HCT116 (cell line): ENCODE measurements at regions not wholly inside any gene's neighbourhood (a gene's known extent, or its start where the extent isn't known, plus 50 kb on each side); places are given as distances from the start of the nearest gene placed in this dataset.

Experiments used
- ATAC-seq: fragments of 200-7000 bp; cut with Tn5 transposase; 2 replicates; pipeline ENCODE4 v1.9.1; 2020; ENCODE audit warnings: mild to moderate bottlenecking, moderate library complexity
- BruUV-seq: library from RNA; stranded (reverse); fragments of 400-500 nt; replicated peaks from 2 replicates; lab custom pipeline; 2021; lab: Mats Ljungman, UMichigan
- CTCF ChIA-PET: fragments of 300-600 bp; sonication (Branson Sonifier 250); formaldehyde crosslinking; loops from one replicate; lab custom pipeline; 2021; ENCODE audit warnings: antibody characterized with exemption; lab: Charles Lee
- POLR2A ChIA-PET: fragments of 300-600, 350-600 bp; sonication (Branson Sonifier 250); formaldehyde crosslinking; loops from one replicate; lab custom pipeline; 2021; ENCODE audit warnings: antibody characterized with exemption; lab: Charles Lee
- RAD21 ChIA-PET, 2 experiments: fragments of 300-600 bp; sonication (Branson Sonifier 250); formaldehyde crosslinking; loops; one replicate each; lab custom pipeline; 2023; ENCODE audit warnings: low total read pairs in 2 of 2; ENCODE audit not compliant: uncharacterized antibody in 2 of 2, unreplicated experiment in 2 of 2, low non-redundant PET in 1 of 2; lab: Charles Lee
- DNase-seq: peaks from one replicate; pipeline ENCODE4 v3.0.0-alpha.2; 2010; ENCODE audit warnings: low read depth, low spot score
- H2AFZ ChIP-seq: fragments of 200-600 bp; shearing (Covaris generic), sonication (generic); 2 replicates; pipeline ENCODE4 v1.6.1; 2017; ENCODE audit warnings: low read depth, mixed run types, mixed read lengths, antibody characterized with exemption, low read length; ENCODE audit not compliant: poor library complexity, severe bottlenecking
- H3K27ac ChIP-seq: 2 replicates; pipeline ENCODE4 v1.5.1; 2012; ENCODE audit warnings: low read depth, low read length
- H3K27me3 ChIP-seq: fragments of 200-600 bp; sonication (generic); 2 replicates; pipeline ENCODE4 v1.6.1; 2016; ENCODE audit warnings: mixed run types, low read length, mixed read lengths; ENCODE audit not compliant: insufficient read depth
- H3K36me3 ChIP-seq, 2 experiments: fragments of 200-500 bp in 1 of 2; fragments of 200-600 bp in 1 of 2; sonication (Bioruptor generic) in 1 of 2; sonication (generic) in 1 of 2; 2 replicates each; pipeline versions ENCODE4 v1.5.1 to v1.6.1; 2014 to 2016; ENCODE audit warnings: low read length in 2 of 2, inconsistent platforms in 1 of 2, mixed read lengths in 1 of 2, mixed run types in 1 of 2; ENCODE audit not compliant: insufficient read depth in 2 of 2, control insufficient read depth in 1 of 2
- H3K4me1 ChIP-seq, 2 experiments: fragments of 200-600 bp in 1 of 2; sonication (generic) in 1 of 2; 2 replicates each; pipeline versions ENCODE4 v1.5.1 to v1.6.1; 2012 to 2017; ENCODE audit warnings: low read length in 2 of 2, inconsistent platforms in 1 of 2, mild to moderate bottlenecking in 1 of 2, mixed read lengths in 1 of 2, mixed run types in 1 of 2, moderate library complexity in 1 of 2; ENCODE audit not compliant: insufficient read depth in 2 of 2, control insufficient read depth in 1 of 2
- H3K4me2 ChIP-seq: fragments of 200-600 bp; sonication (generic); 2 replicates; pipeline ENCODE4 v1.6.1; 2017; ENCODE audit warnings: mixed run types, low read length, mixed read lengths
- H3K4me3 ChIP-seq, 2 experiments: fragments of 200-600 bp in 1 of 2; sonication (generic) in 1 of 2; replicated peaks in 1 of 2; 2 replicates each; pipeline ENCODE4 v1.5.1; 2011 to 2016; ENCODE audit warnings: low read length in 2 of 2, control low read depth in 1 of 2, low read depth in 1 of 2, mild to moderate bottlenecking in 1 of 2, mixed read lengths in 1 of 2, mixed run types in 1 of 2
- H3K79me2 ChIP-seq: fragments of 200-600 bp; sonication (generic); 2 replicates; pipeline ENCODE4 v1.6.1; 2017; ENCODE audit warnings: mild to moderate bottlenecking, mixed run types, low read length, moderate library complexity, mixed read lengths; ENCODE audit not compliant: insufficient read depth
- H3K9ac ChIP-seq: fragments of 200-600 bp; sonication (generic); 2 replicates; pipeline ENCODE4 v1.6.1; 2016; ENCODE audit warnings: low read length, mixed read lengths
- H3K9me2 ChIP-seq: fragments of 200-600 bp; sonication (generic), shearing (Covaris generic); 2 replicates; pipeline ENCODE4 v1.6.1; 2017; ENCODE audit warnings: mixed run types, mild to moderate bottlenecking, moderate library complexity; ENCODE audit not compliant: insufficient read depth
- H3K9me3 ChIP-seq, 2 experiments: fragments of 200-500 bp in 1 of 2; fragments of 200-600 bp in 1 of 2; sonication (Bioruptor generic) in 1 of 2; sonication (generic) in 1 of 2; 2 replicates each; pipeline ENCODE4 v1.6.1; 2014 to 2017; ENCODE audit warnings: low read length in 2 of 2, mixed read lengths in 2 of 2, inconsistent platforms in 1 of 2, low read depth in 1 of 2, mild to moderate bottlenecking in 1 of 2, mixed run types in 1 of 2, moderate library complexity in 1 of 2; ENCODE audit not compliant: control insufficient read depth in 1 of 2, insufficient read depth in 1 of 2
- H4K20me1 ChIP-seq: fragments of 200-600 bp; sonication (generic), shearing (Covaris generic); 2 replicates; pipeline ENCODE4 v1.6.1; 2017; ENCODE audit warnings: mixed run types, mild to moderate bottlenecking, moderate library complexity; ENCODE audit not compliant: insufficient read depth
- CBX3 ChIP-seq: IDR thresholded peaks from 2 replicates; pipeline ENCODE4 v1.6.1; 2012; ENCODE audit warnings: low read depth
- RAD21 ChIP-seq: IDR thresholded peaks from 2 replicates; pipeline ENCODE4 v1.6.1; 2012; ENCODE audit warnings: low read depth, mild to moderate bottlenecking
- intact Hi-C: fragments of 100-400 bp; cut with micrococcal nuclease; formaldehyde crosslinking; loops from 2 replicates; pipeline ENCODE4 v1.10.0; 2022
- TF ChIP-seq, protein P1 (sequence below): IDR thresholded peaks from 2 replicates; pipeline ENCODE4 v1.6.1; 2011; ENCODE audit warnings: mild to moderate bottlenecking, low read length, moderate library complexity; ENCODE audit not compliant: insufficient replicate concordance; ENCODE audit errors: extremely low read depth

DNA sequence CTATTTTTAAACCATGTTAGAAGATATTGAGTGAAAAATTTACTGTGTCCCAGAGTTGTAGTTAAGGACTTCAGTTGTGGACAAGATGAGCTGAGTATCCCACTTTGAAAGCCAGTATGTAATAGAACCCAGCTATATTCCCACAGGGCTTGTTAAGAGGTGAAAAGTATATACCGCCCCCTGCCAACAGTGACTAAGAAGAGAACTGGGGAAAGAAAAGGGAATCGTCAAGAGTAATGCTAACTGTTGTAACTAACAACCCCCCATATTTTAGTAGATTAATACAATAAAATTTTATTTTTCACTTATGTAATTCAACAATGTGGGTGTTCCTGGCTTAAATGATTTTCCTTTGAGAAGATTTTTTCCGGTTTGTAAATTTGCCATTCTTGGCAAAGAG lies 250.4 kb upstream of the GIMD1 start:
- Histone ChIP-seq H3K36me3 (no peaks in the 10 kb centered on the region), H3K9ac (no peak overlapping the region), H3K9me3 (no peaks in the 10 kb centered on the region), H3K27me3 (no peaks in the 10 kb centered on the region), H3K4me3 (no peak overlapping the region), H3K79me2 (no peaks in the 10 kb centered on the region), H3K4me1 (no peaks in the 10 kb centered on the region), H3K4me2 (no peak overlapping the region), H3K9me2 (no peaks in the 10 kb centered on the region), H4K20me1 (no peaks in the 10 kb centered on the region), H2AFZ (no peak overlapping the region), H3K27ac (no peak overlapping the region)
- BruUV-seq: no TSS peak
- DNase-seq: no peak
- ChIA-PET POLR2A (no interaction called here), RAD21 (no interaction called here), CTCF (interaction anchor here (0.8 kb wide), 1 partner anchor 249 kb away, joined by 3 read pairs; no protein-coding TSS in a partner anchor)
- no peak for ATAC-seq
- intact Hi-C loops: no loop called here
- TF ChIP-seq, protein P1, sequence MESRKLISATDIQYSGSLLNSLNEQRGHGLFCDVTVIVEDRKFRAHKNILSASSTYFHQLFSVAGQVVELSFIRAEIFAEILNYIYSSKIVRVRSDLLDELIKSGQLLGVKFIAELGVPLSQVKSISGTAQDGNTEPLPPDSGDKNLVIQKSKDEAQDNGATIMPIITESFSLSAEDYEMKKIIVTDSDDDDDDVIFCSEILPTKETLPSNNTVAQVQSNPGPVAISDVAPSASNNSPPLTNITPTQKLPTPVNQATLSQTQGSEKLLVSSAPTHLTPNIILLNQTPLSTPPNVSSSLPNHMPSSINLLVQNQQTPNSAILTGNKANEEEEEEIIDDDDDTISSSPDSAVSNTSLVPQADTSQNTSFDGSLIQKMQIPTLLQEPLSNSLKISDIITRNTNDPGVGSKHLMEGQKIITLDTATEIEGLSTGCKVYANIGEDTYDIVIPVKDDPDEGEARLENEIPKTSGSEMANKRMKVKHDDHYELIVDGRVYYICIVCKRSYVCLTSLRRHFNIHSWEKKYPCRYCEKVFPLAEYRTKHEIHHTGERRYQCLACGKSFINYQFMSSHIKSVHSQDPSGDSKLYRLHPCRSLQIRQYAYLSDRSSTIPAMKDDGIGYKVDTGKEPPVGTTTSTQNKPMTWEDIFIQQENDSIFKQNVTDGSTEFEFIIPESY: no peak
- peak; percentile 32; the same call in 1 of the 2 replicates for TF ChIP-seq RAD21

GRCh38 chr4:106615961-106616360 lies 247.4 kb upstream of the GIMD1 start:
- TF ChIP-seq CBX3: no peak
- no peak overlapping the region for H3K4me2 ChIP-seq
- H2AFZ ChIP-seq: no peak overlapping the region
- H3K9me3 ChIP-seq: no peaks in the 10 kb centered on the region
- no peak overlapping the region for H3K27ac ChIP-seq
- no peak for DNase-seq
- H3K9me2 ChIP-seq: no peaks in the 10 kb centered on the region
- intact Hi-C loops: no loop called here
- no peak overlapping the region for H3K4me3 ChIP-seq
- no peaks in the 10 kb centered on the region for H3K36me3 ChIP-seq
- no peaks in the 10 kb centered on the region for H3K27me3 ChIP-seq
- ATAC-seq: no peak
- H3K4me1 ChIP-seq: no peaks in the 10 kb centered on the region
- RAD21 ChIA-PET: no interaction called here
- POLR2A ChIA-PET: no interaction called here
- CTCF ChIA-PET: no interaction called here
- H4K20me1 ChIP-seq: no peaks in the 10 kb centered on the region
- no peak overlapping the region for H3K9ac ChIP-seq
- H3K79me2 ChIP-seq: no peaks in the 10 kb centered on the region
- no TSS peak for BruUV-seq
